Retina (tissue), 1 donor: ENCODE measurements at regions not wholly inside any gene's neighbourhood (a gene's known extent, or its start where the extent isn't known, plus 50 kb on each side); places are given as distances from the start of the nearest gene placed in this dataset.

Experiments
- DNase-seq: peaks from one replicate; pipeline ENCODE4 v3.0.0-alpha.2; 2016

DNA sequence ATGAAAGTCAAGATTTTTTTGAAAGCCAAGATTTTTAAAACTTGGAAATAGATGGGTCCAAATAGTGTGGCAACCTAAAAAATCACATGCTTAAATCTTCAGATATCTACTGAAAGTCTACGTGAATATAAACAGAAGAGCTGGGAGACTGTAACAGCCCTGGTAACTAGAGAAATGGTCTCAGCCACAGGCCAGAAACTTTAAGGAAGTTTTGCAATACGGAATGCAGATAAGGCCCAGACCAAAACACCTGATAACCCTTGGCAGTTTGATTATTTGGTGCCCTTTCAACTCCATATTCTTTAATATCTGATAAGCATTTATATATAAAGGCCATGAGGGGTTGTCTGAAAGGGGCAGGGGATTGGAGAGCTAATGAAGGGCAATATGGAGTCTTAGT lies 537.3 kb upstream of the TGFBR2 start:
- DNase-seq, result no peak

DNA sequence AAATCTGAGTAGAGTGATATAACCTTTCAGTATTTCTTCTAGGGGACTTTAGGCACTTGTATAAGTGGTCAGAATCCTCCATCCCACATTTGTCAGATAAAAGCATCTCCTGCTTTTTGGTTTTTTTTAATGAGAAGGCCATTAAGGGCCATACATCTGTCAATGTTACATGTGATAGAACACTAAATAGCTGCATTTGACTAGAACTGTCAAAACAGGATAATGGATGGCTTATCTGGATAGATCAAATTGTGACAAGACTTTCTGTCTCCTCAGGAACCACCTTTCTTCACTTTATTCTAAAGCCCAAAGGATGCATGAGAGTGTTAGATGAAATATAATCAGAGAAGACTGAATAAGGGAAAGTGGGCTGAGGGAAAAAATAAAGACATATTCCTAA lies 533.4 kb upstream of the TGFBR2 start:
- no peak for DNase-seq

DNA sequence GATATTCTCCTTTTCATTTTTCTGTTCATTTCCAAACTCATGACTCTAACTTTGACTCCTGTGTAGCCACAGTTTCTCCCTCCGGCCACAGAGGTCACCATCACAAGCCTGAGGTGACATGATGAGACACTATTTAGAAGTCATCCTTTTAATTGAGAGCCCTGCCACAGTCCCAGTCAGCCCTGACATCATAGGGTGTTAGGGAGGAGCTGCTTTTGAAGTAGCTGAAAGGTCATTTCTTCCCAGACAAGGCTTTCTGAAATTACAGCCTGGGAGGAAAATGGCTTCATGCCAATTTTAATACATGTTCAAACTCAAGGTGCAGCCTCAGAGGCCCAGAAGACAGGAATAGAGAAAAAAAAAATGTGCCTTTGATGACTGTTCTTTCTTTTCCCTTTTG lies 532.8 kb upstream of the TGFBR2 start:
- no peak for DNase-seq

DNA sequence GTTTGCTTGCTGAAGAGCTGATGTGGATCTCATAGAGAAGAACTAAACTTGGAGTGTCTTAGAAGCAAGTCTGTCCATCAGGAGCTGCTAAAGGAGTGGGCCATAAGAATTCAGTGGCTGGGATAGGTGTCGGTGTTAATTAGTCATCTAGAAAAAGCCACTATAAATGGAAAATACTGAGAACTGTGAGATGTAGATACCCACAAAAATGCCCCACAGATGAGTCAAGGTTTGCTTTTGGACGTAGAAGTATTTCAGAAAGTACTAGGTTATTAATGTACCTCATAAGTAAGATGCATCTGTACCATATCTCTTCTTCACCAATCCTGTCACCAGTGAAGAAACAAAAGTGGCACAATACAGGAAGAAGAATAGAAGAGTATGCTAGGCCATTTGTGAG lies 530.9 kb upstream of the TGFBR2 start:
- no peak for DNase-seq

DNA sequence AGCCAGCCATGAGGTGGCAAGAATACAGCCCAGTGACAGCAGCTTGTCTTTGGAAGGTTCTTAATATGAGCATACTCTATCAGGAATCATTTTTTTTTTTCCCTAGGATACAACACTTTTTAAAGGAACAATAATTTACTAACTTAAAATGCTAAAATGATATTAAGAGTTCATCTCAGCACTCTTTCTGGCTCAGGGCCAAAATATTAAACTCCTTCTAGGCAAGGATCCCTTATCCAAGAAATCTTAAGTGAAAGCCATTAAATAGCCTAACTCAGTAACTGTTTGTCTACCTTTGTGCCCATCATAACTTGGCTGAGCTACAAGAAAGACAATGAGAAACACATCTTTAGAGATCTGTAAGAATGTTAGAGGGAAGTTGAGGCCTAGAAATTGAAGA lies 529.5 kb upstream of the TGFBR2 start:
- no peak for DNase-seq

DNA sequence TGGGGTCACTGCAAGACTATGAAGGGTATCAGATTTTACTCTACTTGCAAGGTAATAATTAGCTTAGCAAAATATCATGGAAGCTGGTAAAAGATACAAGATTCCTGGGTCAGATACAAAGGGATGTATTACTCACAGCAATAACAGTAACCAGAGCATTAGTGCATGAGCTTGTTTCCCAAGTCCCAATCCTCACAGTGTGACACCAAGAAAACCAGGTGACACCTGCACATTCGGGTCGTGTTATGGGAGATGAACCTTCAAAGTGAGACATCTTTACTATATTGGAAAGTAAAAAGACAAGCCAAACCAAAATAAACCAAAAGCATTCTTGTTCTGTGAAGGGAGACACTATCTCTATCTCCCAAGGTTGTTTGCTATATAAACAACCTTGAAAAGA lies 528.7 kb upstream of the TGFBR2 start:
- no peak for DNase-seq

DNA sequence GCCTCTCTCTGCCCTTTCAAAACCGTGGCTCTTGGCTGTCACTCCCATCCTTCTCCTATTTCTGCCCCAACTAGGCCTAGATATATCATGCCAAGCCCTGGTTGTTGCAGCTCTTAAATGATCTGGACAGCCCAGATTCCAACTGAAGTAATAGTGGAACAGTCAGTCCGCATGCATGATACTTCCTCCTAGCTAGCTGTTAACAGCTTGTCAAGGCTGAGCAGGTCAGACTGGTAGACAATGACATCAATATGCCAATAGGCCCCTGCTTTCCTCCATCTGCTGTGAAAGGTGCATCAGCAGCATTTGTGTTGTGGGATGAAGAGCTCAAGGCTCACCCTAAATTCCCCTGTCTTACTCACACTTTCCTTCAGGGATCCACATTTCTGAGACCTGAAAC lies 527.7 kb upstream of the TGFBR2 start:
- DNase-seq, result no peak

DNA sequence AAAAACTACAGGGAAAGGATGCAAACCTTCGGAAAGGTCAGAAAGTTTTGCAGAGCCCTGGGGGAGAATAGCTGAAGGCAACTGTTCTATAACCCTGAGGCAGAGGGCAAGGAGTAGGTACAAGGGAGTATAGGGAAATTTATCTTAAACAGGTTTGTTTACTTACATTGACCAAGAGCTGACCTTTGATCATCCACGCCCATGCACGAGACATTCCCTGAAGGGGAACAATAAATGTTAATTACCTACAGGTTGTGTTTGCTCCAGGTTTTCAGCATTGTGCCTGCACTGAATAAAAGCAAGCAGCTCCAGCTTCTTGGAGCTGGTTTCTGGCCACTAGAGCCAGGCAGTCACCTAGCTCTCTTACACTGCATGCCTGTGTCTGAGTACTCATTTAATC lies 524.5 kb upstream of the TGFBR2 start:
- DNase-seq, result no peak

DNA sequence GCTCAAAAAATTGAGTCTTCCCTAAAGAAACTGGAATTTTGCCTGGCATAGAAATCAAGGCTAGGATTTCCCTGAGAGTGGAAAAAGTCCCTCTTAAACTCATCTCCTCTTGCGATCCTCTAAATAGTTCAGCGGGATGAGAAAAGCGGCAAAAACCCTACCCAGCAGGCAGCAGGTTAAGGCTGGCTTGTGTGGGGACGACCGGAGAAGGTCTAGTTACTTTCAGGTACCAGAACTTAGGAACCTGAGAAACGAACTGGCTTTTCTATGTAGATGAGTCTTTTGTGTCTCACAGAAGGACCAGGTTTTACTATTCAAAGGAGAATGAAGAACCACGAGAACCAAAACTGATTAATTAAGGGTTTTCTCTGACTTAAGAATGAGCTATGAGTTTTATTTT lies 523.7 kb upstream of the TGFBR2 start:
- no peak for DNase-seq

DNA sequence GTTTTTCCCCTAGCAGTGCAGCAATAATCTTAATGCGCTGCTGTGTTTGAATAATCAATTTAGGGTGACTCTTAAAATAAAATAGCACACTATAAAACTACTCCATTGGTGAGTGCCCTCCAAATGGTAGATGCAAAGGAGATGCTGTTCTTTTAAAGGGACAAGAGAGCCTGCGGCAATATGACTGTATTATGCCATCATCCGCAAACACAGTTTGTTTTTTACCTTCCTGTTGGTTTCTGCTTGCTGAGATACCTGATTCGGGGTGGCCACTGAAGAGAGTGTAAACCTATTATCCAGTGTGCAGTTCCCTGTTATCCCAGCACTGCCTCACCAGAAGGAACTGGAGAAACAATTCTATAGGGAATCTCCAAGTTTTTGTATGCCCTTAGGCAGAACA lies 523.1 kb upstream of the TGFBR2 start:
- DNase-seq, result no peak

DNA sequence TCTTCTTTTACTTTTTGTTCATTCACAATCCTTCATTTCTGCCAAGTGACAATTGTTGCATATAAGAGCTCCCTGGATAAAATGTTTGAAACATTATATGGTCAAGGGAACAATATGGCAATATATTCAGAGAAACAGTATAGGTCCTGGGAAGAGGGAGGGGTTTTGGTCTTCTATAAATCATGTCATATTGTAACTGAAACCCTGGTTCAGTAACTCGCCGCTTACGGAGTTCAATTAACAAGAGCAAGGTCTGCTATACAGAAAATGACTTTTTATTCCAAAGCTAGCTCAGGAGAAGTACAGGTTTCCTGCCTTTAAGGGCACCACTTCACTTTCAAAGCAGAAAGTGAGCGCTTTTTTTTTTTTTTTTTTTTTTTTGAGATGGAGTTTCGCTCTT lies 522.1 kb upstream of the TGFBR2 start:
- no peak for DNase-seq

DNA sequence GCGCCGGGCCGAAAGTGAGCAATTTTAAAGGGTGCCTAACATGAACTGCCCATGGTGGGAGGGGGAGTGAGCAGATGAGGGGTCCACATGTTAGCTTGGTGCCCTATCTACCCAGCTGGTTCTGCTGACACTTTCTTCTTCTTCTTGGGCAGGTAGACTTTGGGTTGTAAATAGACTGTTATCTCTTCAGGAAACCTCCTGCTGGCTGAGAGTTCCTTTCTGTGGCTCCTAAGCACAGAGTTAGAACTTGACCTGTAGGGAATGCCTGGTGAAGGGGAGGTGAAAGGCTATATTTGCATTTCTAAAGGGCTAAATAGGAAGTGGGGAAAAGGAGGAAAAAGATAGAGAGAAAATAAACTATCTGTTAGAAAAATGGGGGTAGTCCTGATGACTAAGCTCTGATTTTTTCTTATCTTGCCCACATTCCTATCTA lies 521.4 kb upstream of the TGFBR2 start:
- no peak for DNase-seq

DNA sequence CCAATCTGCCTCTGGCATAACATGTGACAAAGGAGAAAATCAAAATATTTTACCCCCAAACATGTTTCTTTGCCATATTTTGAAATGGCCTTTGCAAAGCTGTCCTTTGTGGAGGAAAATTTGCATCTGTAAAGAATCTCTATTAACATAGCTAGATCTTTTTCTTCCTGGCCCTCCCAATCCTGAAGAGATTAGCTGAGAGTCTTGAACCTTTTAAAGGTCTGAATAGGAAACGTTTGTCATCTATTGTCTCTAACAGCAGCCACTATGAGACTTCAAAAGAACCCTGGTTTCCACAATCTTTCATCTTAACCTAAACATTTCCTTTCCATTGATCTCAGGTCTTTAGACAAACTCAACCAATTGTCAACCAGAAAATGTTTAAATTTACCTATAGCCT lies 520.9 kb upstream of the TGFBR2 start:
- DNase-seq, result no peak

DNA sequence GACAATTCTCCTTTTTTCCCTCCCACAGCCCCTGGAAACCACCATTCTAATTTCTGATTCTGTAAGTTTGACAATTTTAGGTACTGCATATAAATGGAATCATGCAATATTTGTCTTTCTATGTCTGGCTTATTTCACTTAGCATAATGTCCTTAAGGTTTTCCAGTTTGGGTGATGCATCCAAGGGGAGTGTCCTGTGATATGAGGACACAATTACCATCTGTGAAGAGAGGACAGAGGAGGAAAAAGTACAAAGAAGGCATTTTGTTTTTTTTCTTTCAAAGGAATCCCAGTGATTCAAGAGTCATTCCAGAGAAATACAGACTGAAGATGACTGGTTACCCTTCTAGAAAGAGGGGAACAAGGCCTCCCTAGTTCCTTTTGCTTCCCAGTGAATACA lies 514.7 kb upstream of the TGFBR2 start:
- no peak for DNase-seq

DNA sequence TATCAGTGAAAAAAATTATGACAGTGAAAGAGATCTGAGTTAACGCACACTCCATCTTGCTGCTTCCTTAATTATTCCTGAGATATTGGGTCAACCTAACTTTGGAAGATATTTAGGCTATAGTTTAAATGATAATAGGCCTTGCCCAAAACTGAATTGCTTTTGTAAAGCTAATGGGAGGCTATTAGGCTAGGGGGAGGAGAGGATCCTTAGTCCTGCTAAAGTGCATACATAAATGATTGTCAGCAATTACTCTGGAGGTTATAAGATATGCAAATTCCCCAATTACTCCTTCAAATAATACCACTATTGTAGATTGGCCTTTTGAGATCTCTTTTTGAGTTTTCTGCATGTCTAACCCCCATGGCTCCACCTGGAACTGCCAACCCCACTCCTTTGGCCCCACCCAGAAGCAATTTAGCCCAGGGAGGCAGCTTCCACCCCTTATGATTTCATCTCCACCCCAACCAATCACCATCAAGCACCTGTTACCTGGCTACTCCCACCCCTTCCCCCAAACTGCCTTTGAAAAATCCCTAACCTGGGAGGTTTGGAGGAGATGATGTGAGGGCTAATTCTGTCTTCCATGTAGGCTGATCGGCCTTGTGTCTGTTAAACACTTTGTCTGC lies 509.3 kb upstream of the TGFBR2 start:
- DNase-seq, result no peak

DNA sequence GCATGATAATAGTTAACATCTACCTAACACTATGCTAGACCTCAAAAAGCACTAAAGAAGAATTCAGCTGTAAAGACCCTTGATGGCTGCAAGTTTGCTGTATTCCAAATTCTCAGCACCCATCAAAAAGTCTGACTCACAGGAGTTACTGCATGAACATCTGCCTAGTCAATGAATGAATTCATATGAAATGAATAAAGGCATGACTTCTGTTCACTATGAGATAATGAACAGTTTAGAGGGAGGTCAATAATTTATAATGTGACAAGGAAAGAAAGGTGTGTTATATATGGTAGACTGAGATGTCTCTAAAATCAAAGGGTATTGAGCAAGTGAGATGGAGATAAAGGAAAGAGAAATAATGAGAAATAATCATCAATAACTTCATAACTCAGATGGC lies 508.2 kb upstream of the TGFBR2 start:
- no peak for DNase-seq

DNA sequence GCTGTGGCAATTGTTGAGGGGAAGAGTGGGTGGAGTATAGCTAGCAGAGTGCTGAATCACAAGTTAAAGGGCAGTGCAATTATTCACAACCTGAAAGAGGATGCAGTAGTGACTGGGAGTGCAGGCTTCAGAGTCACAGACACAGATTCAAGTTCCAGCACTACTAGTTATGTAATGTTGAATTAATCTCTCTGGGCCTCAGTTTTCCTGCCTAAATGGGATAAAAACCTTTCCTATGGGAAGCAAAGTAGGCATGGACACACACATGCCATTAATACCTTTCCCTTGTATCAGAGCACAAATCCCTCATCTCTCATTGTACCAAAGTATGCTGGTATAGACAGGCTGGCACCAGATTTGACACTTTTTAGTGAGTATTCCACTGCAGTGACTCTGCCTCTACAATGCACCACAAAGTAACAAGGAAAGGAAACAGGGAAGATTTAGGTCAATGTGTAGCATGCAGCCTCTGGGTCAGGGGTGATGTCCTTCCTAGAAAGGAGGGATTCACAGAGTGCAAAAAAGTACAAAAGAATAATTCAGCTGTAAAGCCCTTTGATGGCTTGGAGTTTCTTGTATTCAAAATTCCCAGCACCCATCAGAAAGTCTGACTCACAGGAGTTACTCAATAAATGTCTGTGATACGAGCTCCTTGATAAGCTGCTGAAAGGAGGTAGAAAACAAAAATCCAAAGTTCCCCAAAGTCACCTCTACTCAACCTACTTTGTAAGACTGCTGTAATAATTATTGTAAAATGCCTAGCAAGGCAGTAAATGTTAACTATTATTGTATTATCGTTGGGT lies 507.5 kb upstream of the TGFBR2 start:
- DNase-seq, result no peak

DNA sequence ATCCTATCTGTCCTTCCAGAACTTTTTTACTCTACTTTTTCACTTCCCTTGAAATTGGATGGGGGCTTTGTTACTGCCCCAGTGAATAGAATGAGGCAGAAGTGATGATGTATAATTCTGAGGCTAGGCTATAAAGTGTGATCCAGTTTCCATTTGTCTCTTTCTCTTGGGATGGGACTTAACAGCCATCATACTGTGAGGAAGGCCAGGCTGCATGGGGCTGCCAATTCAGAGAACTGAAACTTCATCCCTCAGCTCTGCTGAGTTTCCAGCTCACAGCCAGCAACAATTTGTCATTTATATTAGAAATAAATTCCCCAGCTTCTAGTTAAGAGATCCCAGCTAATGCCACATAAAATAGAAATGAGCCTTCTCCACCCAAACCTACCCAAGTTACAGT lies 504.0 kb upstream of the TGFBR2 start:
- no peak for DNase-seq

DNA sequence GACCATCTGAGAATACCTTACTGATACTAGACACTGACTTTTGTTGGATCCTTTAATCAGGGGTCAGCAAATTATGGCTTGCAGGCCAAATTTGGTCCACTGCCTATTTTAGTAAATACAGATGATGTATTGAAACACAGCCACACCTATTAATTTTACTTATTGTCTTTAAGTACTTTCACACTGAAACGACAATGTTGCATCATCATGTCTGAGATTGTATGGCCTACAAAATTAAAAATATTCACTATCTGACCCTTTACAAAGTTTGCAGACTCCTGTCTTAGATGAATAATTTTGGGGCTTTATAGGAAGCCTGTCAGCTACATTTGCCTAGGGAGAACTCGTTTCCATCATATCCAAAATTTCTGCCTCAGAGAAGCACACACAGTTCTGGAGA lies 503.2 kb upstream of the TGFBR2 start:
- no peak for DNase-seq

DNA sequence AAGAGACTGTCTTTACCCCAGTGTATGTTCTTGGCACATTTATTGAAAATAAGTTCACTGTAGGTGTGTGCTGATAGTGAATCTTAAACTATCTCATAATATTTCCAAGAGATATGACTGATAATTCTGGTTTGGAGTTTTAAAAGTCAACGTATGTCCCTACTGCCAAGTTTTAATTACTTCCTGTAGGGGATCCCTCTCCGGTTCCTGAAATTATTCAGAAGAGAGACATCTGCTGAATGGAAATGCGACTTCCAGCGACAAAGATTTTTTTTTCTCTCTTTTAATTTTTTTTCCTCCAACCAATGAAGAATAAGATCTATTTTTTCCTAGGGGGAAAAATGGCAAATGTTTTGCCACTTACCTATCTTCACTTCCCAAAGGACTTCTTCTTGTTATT lies 498.9 kb upstream of the TGFBR2 start:
- no peak for DNase-seq

DNA sequence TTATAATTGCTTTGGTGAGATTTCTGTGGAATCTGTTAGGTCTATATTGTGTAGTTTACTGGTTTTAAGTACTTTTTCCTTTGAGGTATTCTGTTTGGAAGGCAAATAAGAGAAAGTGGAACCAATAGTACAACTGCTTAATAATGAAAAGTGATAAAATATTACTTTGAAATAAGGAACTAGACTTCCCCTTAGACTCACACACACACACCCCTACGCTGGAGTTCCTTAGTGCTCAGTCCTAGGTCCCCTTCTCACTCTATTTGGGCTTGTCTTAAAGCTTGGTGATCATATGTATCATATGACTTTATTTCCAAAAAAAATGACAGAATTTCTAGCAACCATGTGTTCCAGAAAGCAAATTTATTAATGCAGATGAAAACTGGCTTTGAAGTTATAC lies 494.0 kb upstream of the TGFBR2 start:
- no peak for DNase-seq

DNA sequence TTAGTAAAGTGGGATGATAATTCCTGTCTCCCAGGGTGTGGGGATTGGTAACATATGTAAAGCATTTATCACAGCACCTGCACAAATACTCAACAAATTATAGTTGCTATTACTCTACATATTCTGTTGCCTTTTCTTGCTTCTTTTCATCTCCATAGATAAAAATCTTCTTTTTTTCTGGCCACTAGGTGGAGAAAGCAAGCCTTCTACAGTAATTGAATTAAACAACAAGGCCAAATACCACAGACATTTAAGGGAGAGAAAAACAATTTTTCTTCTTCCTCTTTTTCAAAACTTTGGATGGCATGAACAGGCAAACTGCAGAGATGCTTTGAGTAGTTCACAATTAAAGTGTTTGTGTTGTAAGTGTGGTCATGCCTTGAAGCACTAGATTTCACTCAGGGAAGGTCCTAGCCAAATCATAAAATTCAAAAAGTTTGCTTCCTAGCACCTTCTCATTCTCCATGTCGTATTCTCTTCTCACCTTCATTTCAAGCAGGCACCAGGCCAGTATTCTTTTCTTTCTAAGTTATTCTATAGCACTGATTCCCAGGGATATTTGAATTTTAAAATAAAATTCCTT lies 493.4 kb upstream of the TGFBR2 start:
- peak; percentile 16 for DNase-seq

DNA sequence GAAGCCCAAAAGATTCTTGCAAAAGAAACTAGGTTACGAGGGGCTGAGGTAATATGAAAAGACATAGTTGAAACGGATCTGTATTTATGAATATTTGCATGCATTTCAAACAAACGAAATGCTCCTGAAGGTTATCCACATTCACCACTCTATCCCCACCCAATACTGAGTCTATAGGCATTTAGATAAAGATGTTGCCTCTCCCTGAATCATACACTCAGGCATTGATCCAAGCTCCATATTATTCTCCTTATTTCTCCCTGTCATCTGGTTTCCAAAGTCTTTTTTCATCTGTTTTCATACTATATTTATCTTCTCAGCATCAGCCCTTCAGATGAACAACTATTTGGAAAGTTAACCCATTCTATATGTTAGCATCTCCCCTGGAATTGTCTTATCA lies 492.5 kb upstream of the TGFBR2 start:
- no peak for DNase-seq

DNA sequence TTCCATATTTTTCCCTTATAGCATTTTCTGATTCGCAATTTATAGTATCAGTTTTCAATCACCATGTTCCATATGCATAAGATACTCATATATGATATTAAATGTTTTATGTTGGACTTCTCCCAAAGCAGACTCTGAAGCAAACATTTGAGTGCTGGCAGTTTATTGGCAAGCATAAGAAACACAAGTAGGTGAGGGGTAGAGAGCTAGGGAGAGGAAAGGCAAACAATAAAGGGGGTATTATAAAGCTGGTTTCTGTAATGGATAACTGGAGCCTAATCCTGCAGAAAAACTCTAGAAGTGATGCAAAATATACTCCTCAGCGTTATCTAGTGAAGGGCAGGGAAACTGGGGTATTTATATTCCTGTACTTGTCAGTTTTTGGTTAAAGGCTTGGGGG lies 491.5 kb upstream of the TGFBR2 start:
- no peak for DNase-seq

DNA sequence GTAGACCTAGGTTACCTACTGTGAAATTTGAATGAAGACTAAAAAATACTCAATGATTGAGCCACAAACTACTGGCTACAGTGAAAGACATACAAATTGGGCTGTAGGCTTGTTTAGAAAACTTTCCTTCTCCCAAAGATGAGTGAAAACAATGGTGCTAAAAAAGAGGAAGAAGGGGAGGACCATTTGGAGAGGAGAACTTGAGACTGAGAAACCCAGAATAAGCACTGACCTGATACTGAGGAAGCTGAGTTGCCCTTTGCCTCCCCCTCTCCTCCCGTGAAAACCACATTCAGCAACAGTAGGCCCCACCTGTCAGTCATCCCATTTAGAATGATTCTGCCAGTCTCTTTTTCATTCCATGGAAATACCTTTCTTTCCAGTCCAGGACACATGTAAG lies 484.0 kb upstream of the TGFBR2 start:
- no peak for DNase-seq
